Renal pelvis (tissue), 1 donor: ENCODE measurements at regions not wholly inside any gene's neighbourhood (a gene's known extent, or its start where the extent isn't known, plus 50 kb on each side); places are given as distances from the start of the nearest gene placed in this dataset.

Experiments
- DNase-seq: peaks from one replicate; pipeline ENCODE4 v3.0.0-alpha.2; 2013

DNA sequence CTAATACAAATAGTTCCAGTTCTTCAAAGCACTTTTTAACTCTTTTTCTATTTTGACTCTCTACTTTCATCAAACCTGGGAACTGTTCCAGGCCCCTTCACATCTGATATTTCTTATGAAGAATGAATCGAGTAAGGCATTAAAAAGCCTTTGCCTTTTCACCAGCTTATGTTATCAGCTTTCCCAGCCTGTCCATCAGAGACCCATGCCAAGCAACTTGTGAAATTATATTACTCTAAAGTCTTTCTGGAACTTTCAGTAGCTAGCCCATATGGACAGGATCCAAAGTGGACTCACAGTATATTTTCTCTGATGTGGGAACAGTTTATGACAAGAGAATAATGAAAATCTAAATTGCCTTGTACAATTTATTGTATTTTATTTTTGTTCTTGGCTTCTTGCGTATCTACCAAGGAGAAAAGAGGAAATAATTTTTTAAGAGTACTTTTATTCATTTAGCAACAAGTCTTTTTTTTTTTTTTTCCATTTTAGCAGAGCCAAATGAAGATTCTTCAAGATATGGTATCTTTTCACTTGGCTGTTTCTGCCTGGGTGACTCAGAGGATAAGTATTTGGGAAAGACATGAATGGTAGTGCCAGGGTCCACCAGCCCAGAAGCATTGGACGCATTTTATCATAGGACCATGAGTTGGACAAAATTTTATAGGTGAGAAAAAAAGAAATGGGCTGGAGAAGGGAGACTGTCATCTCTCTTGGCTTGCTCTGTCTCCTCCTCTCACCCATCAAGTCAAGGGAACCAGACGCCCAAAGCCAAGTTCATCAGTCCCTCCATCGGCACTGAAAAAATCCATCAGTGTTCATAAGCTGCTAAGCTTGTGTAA is 195.8 kb upstream of the NEBL start:
- DNase-seq: no peak

DNA sequence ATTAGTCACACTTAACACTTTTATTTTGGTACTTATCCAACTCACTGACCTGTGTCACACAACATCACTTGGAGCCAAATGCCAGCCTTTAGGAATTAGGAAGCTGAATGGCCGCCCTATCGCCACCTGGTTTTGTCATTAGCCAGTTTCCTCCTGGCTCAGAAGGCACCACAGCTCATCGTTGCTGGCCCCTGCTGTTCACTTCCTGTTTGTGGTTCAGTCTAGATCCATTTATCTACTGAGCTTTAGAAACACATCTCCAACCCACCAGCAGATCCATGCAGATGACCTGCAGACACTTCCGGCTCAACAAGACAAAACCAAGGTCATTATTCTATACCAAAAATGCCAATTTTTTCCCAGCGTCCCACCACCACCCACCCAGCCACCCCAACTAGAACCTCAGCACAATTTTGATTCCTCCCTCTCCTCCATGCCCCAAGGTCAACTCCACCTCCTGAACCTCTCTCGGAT is 193.5 kb upstream of the NEBL start:
- no peak for DNase-seq

GRCh38 chr10:21087476-21087875 is 190.4 kb upstream of the NEBL start:
- no peak for DNase-seq

DNA sequence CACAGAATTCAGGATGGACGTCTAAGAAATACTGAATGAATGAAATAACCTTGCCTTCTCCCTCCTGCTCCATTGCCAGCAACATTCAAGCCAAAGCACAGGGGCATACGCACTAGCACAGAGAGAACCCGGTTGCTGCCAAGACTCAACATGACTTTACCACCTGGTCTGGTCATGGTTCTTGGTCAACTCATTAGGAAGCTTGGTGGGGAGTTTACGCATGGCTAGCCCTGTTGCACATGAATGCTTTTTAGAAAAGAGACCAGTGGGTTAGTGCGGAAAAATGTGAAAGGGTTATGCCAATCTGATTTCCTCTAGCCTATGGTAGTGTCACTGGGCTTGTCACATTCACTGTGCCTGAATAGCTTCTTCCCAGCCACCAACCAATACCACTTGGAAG is 187.6 kb upstream of the NEBL start:
- no peak for DNase-seq

DNA sequence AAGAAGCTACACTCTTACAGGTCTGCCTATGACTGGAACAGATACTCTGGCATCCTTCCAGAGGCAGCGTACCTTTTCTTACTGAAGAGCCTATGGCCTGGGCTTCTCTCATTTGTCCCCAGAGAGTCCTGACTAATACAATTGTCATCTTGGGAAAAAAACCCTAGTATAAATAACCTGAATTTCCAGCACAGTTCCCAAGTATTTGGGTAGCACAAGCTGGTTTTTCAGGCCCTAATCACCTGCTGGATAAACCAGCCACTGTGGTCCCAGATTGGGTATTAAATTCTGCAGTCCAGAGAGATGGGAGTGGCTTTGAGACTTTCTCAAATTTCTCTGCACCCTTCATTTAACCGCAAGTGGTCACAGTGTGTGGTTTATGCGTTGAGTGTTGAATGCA is 186.8 kb upstream of the NEBL start:
- DNase-seq: no peak

GRCh38 chr10:21082206-21082605 is 185.1 kb upstream of the NEBL start:
- no peak for DNase-seq

GRCh38 chr10:21080261-21080660 is 183.2 kb upstream of the NEBL start:
- no peak for DNase-seq

- DNase-seq: no peak
Measured at GRCh38 chr10:21079330-21079658, 182.2 kb upstream of the NEBL start.

GRCh38 chr10:21078410-21079329 is 181.6 kb upstream of the NEBL start:
- peak; percentile 73 for DNase-seq

GRCh38 chr10:21077681-21078080 is 180.6 kb upstream of the NEBL start:
- no peak for DNase-seq

DNA sequence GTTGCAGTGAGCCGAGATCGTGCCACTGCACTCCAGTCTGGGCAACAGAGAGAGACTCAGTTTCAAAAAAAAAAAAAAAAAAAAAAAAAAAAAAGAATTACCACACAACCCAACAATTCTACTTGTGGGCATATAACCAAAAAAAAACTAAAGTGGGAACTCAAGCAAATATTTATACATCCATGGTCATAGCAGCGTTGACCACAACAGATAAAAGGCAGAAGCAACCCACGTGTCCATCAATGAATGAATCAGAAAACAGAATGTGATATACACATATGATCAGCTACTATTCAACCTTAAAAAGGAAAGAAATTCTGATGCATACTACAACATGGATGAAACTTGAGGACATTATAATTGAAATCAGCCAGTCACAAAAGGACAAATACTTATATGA is 179.3 kb upstream of the NEBL start:
- DNase-seq: no peak

- DNase-seq: no peak
Measured at GRCh38 chr10:21075880-21076279, 178.8 kb upstream of the NEBL start.

DNA sequence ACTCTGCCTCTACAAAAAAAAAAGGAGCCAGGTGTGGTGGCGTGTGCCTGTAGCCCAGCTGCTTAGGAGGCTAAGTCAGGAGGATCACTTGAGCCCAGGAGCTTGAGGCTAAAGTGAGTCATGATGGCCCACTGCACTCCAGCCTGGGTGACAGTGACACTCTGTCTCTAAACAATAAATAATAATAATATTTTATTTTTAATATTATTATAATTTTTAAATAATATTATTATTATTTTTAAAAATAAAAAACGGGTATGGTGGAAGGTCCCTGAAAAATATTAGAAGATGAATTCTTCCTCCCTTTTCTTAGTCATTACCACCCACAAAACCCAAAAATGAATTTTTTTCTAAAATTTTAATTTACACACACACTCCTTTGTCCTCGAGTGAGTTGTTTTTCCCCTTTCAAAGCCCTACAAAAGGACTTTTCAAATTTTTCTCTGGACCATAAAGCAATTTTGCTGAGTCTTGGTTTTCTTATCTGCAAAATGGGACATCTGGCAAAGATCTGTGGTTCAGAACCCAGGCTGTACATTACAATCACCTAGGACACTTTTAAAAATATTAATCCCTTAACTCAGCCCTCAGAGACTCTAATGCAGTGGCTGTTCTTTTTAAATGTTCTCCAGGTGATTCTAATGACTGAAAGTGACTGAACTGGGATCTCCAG is 174.0 kb upstream of the NEBL start:
- DNase-seq: no peak

- DNase-seq: no peak
Measured at GRCh38 chr10:21069929-21070700, 173.0 kb upstream of the NEBL start.

- no peak for DNase-seq
Measured at GRCh38 chr10:21069278-21069677, 172.2 kb upstream of the NEBL start.

GRCh38 chr10:21068026-21068656 is 171.0 kb upstream of the NEBL start:
- DNase-seq: no peak

GRCh38 chr10:21065621-21066248 is 168.6 kb upstream of the NEBL start:
- DNase-seq: no peak

DNA sequence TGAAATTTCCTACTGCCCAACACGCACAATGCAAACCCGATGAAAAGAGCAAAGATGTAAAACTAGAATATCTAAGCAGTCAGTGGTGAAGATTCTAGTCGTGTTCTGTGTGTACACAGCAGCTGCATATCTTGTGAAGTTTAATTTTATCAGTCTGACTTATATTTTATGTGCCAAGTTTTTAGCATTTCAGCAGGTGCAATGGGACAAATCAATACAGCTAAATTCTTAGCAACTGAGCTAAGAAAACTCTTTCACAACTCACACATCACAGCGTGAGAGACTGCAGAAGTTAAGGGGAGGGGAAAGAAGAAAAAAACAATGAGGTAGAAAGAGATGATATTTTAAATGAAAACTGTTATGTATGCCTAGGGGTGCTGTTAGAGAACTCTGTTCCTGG is 164.9 kb upstream of the NEBL start:
- DNase-seq: no peak

DNA sequence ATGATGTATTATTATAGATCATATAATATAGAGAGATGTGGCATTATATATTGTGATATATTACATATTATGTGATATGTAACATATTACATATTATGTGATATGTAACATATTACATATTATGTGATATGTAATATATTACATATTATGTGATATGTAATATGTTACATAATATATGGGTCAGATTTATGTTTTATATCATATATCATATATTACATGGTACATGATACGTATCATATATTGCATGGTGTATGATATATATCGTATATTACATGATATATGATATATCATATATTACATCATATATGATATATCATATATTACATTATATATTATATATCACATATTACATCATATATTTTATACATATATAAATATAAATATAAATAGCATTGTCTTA is 164.1 kb upstream of the NEBL start:
- no peak for DNase-seq

DNA sequence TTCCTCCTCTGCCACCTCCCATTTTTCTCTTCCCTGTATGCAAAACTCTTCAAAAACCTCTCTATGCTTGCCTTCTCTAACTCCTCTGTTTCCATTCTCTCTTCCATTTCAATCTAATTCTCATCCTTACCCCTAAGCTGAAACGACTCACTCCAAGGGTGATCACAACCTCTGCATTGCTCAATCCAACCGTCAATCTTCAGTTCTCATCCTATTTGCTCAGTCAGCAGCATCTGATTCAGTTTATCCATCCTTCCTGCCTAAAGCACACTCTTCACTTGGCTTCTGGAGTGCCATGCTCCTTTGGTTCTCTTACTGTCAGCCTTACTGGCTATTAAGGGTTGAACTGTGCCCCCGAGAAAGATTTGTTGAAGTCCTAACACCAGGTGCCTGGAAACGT is 163.5 kb upstream of the NEBL start:
- DNase-seq: no peak

DNA sequence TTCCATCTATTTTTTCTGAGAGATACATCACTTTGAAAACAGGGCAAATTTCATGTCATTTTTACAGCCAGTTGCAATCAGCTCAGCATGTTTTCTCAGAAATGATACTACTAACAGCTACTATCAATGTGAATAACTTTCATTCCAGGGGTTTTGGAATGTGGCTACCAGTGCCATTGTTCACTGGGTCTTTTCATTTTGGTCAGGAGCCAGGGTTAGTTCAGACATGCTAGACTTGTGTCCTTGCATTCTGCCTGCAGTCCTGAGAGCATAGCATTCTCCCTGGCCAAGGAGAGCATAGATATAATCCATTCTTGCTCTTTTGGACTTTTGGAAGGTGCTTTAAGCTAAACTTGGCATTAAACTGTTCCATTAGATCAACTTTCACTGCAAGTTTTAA is 160.9 kb upstream of the NEBL start:
- DNase-seq: no peak
